Neural crest cell (in vitro differentiated cells): ENCODE measurements at regions not wholly inside any gene's neighbourhood (a gene's known extent, or its start where the extent isn't known, plus 50 kb on each side); places are given as distances from the start of the nearest gene placed in this dataset.

Source experiments
- DNase-seq: peaks from one replicate; pipeline ENCODE4 v3.0.0; 2021; ENCODE audit warnings: low read depth, mixed read lengths, low spot score
- H3K27ac Mint-ChIP-seq: one replicate; pipeline ENCODE4 v1.8.0; 2021; ENCODE audit warnings: mild to moderate bottlenecking, mixed read lengths; ENCODE audit not compliant: unreplicated experiment
- H3K27me3 Mint-ChIP-seq: 2 replicates; pipeline ENCODE4 v1.8.0; 2021; ENCODE audit warnings: low read depth, mild to moderate bottlenecking, mixed read lengths
- H3K36me3 Mint-ChIP-seq: 2 replicates; pipeline ENCODE4 v1.8.0; 2021; ENCODE audit warnings: low read depth, mild to moderate bottlenecking, mixed read lengths
- H3K4me1 Mint-ChIP-seq: 2 replicates; pipeline ENCODE4 v1.8.0; 2021; ENCODE audit warnings: mixed read lengths
- H3K4me3 Mint-ChIP-seq: one replicate; pipeline ENCODE4 v1.8.0; 2021; ENCODE audit warnings: mild to moderate bottlenecking, mixed read lengths
- H3K9me3 Mint-ChIP-seq: 2 replicates; pipeline ENCODE4 v1.8.0; 2021; ENCODE audit warnings: mixed read lengths
- CTCF ChIP-seq: fragments of 200-600 bp; sonication (generic); conservative IDR thresholded peaks from 2 replicates; pipeline ENCODE4 v1.5.0; 2021; ENCODE audit warnings: antibody characterized with exemption, mild to moderate bottlenecking

GRCh38 chr15:70267879-70268278 is 170.2 kb upstream of the TLE3 start:
- H3K27me3 Mint-ChIP-seq, result peaks cover 7% of the 10 kb centered on the region
- no peak for DNase-seq
- H3K9me3 Mint-ChIP-seq, result no peaks in the 10 kb centered on the region
- TF ChIP-seq CTCF, result no peak
- H3K4me3 Mint-ChIP-seq, result no peak overlapping the region
- H3K27ac Mint-ChIP-seq, result no peak overlapping the region
- no peaks in the 10 kb centered on the region for H3K36me3 Mint-ChIP-seq
- H3K4me1 Mint-ChIP-seq, result peaks cover 79% of the 10 kb centered on the region

GRCh38 chr15:70267306-70267705 is 169.6 kb upstream of the TLE3 start:
- Mint-ChIP-seq H3K4me3 (no peak overlapping the region), H3K4me1 (peaks cover 78% of the 10 kb centered on the region), H3K27ac (no peak overlapping the region), H3K36me3 (no peaks in the 10 kb centered on the region), H3K27me3 (peaks cover 7% of the 10 kb centered on the region), H3K9me3 (no peaks in the 10 kb centered on the region)
- DNase-seq, result no peak
- no peak for TF ChIP-seq CTCF

- DNase-seq, result no peak
- Mint-ChIP-seq H3K36me3 (no peaks in the 10 kb centered on the region), H3K9me3 (no peaks in the 10 kb centered on the region), H3K4me1 (peaks cover 72% of the 10 kb centered on the region), H3K27me3 (peaks cover 7% of the 10 kb centered on the region), H3K27ac (peak overlapping the region; percentile 21), H3K4me3 (peak overlapping the region; percentile 1)
- no peak for TF ChIP-seq CTCF
These were observed 168.8 kb upstream of the TLE3 start for GRCh38 chr15:70266412-70267121.

GRCh38 chr15:70265986-70266385 is 168.3 kb upstream of the TLE3 start:
- no peaks in the 10 kb centered on the region for H3K36me3 Mint-ChIP-seq
- H3K27me3 Mint-ChIP-seq, result peaks cover 7% of the 10 kb centered on the region
- DNase-seq, result no peak
- no peaks in the 10 kb centered on the region for H3K9me3 Mint-ChIP-seq
- TF ChIP-seq CTCF, result no peak
- no peak overlapping the region for H3K4me3 Mint-ChIP-seq
- H3K27ac Mint-ChIP-seq, result no peak overlapping the region
- peaks cover 66% of the 10 kb centered on the region for H3K4me1 Mint-ChIP-seq

GRCh38 chr15:70265466-70265978 is 167.8 kb upstream of the TLE3 start:
- Mint-ChIP-seq H3K4me1 (peaks cover 62% of the 10 kb centered on the region), H3K4me3 (no peak overlapping the region), H3K36me3 (no peaks in the 10 kb centered on the region), H3K27ac (no peak overlapping the region), H3K27me3 (peaks cover 7% of the 10 kb centered on the region), H3K9me3 (no peaks in the 10 kb centered on the region)
- peak; percentile 19 for TF ChIP-seq CTCF
- DNase-seq, result no peak
